Liver (tissue), 8 donors: ENCODE measurements at regions not wholly inside any gene's neighbourhood (a gene's known extent, or its start where the extent isn't known, plus 50 kb on each side); places are given as distances from the start of the nearest gene placed in this dataset.

ENCODE experiments used
- DNase-seq: peaks from one replicate; pipeline ENCODE4 v3.0.0-alpha.2; 2017; ENCODE audit warnings: low spot score
- H3K27ac ChIP-seq, 2 donors: one replicate each; pipeline ENCODE4 v1.7.0; 2013; ENCODE audit warnings: inconsistent platforms in 2 of 2, low read length in 2 of 2, control low read depth in 1 of 2, low read depth in 1 of 2, mild to moderate bottlenecking in 1 of 2
- H3K27me3 ChIP-seq, 4 donors: one replicate each; pipeline versions ENCODE4 v1.6.1 to v1.7.0; 2013; ENCODE audit warnings: low read length in 3 of 4, inconsistent platforms in 1 of 4, mild to moderate bottlenecking in 1 of 4, moderate library complexity in 1 of 4; ENCODE audit not compliant: control insufficient read depth in 4 of 4, insufficient read depth in 4 of 4
- H3K36me3 ChIP-seq, 4 donors: one replicate each; pipeline versions ENCODE4 v1.6.1 to v1.7.0; 2013; ENCODE audit warnings: low read length in 3 of 4, mild to moderate bottlenecking in 3 of 4, low read depth in 1 of 4, moderate library complexity in 1 of 4; ENCODE audit not compliant: control insufficient read depth in 4 of 4, insufficient read depth in 3 of 4
- H3K4me1 ChIP-seq, 4 donors: one replicate each; pipeline versions ENCODE4 v1.6.1 to v1.7.0; 2013; ENCODE audit warnings: low read length in 3 of 4, mild to moderate bottlenecking in 3 of 4, moderate library complexity in 1 of 4; ENCODE audit not compliant: control insufficient read depth in 4 of 4, insufficient read depth in 4 of 4
- H3K4me3 ChIP-seq, 3 donors: one replicate each; pipeline versions ENCODE4 v1.6.1 to v1.7.0; 2013; ENCODE audit warnings: low read length in 3 of 3, control low read depth in 1 of 3, low read depth in 1 of 3, mild to moderate bottlenecking in 1 of 3
- H3K9ac ChIP-seq, 2 donors: one replicate each; pipeline ENCODE4 v1.7.0; 2013; ENCODE audit warnings: low read length in 2 of 2, mild to moderate bottlenecking in 2 of 2, moderate library complexity in 2 of 2, control low read depth in 1 of 2, low read depth in 1 of 2
- H3K9me3 ChIP-seq, 4 donors: one replicate each; pipeline versions ENCODE4 v1.6.1 to v1.7.0; 2013; ENCODE audit warnings: low read length in 3 of 4; ENCODE audit not compliant: control insufficient read depth in 4 of 4
- ATF3 ChIP-seq: IDR thresholded peaks from 2 replicates; pipeline ENCODE4 v1.6.1; 2016; ENCODE audit warnings: antibody characterized with exemption
- CTCF ChIP-seq: fragments of 150-350 bp; IDR thresholded peaks from 2 replicates; pipeline ENCODE4 v1.5.1; 2017; ENCODE audit warnings: improper control_type of control experiment, low read depth, low read length; ENCODE audit not compliant: missing input control
- EGR1 ChIP-seq, 2 donors: IDR thresholded peaks; 2 replicates each; pipeline ENCODE4 v1.6.1; 2016 to 2018; ENCODE audit warnings: antibody characterized with exemption in 2 of 2, low read depth in 2 of 2
- FOXA1 ChIP-seq: IDR thresholded peaks from 2 replicates; pipeline ENCODE4 v1.6.1; 2016; ENCODE audit warnings: antibody characterized with exemption
- FOXA2 ChIP-seq: IDR thresholded peaks from 2 replicates; pipeline ENCODE4 v1.6.1; 2016; ENCODE audit warnings: antibody characterized with exemption
- GABPA ChIP-seq, 2 donors: IDR thresholded peaks in 1 of 2; conservative IDR thresholded peaks in 1 of 2; 2 replicates each; pipeline ENCODE4 v1.6.1; 2016; ENCODE audit warnings: antibody characterized with exemption in 2 of 2, mild to moderate bottlenecking in 1 of 2, moderate library complexity in 1 of 2
- HNF4A ChIP-seq, 2 donors: conservative IDR thresholded peaks; 2 replicates each; pipeline ENCODE4 v1.6.1; 2016; ENCODE audit warnings: antibody characterized with exemption in 2 of 2, mild to moderate bottlenecking in 2 of 2
- HNF4G ChIP-seq: IDR thresholded peaks from 2 replicates; pipeline ENCODE4 v1.6.1; 2016; ENCODE audit warnings: antibody characterized with exemption
- JUND ChIP-seq, 2 donors: IDR thresholded peaks; 2 replicates each; pipeline ENCODE4 v1.6.1; 2016; ENCODE audit warnings: antibody characterized with exemption in 2 of 2
- MAX ChIP-seq: IDR thresholded peaks from 2 replicates; pipeline ENCODE4 v1.6.1; 2016; ENCODE audit warnings: antibody characterized with exemption
- NR2F2 ChIP-seq: IDR thresholded peaks from 2 replicates; pipeline ENCODE4 v1.6.1; 2016; ENCODE audit warnings: antibody characterized with exemption
- RAD21 ChIP-seq, 2 donors: IDR thresholded peaks; 2 replicates each; pipeline ENCODE4 v1.6.1; 2016; ENCODE audit warnings: antibody characterized with exemption in 2 of 2, mild to moderate bottlenecking in 2 of 2
- REST ChIP-seq: IDR thresholded peaks from 2 replicates; pipeline ENCODE4 v1.6.1; 2016; ENCODE audit warnings: antibody characterized with exemption, mild to moderate bottlenecking
- RXRA ChIP-seq, 2 donors: IDR thresholded peaks; 2 replicates each; pipeline ENCODE4 v1.6.1; 2017 to 2018; ENCODE audit warnings: antibody characterized with exemption in 2 of 2, mild to moderate bottlenecking in 1 of 2
- SP1 ChIP-seq: IDR thresholded peaks from 2 replicates; pipeline ENCODE4 v1.6.1; 2018; ENCODE audit warnings: antibody characterized with exemption, mild to moderate bottlenecking
- TAF1 ChIP-seq: conservative IDR thresholded peaks from 2 replicates; pipeline ENCODE4 v1.6.1; 2016; ENCODE audit warnings: antibody characterized with exemption, mild to moderate bottlenecking
- YY1 ChIP-seq: IDR thresholded peaks from 2 replicates; pipeline ENCODE4 v1.6.1; 2016; ENCODE audit warnings: antibody characterized with exemption, mild to moderate bottlenecking
- ZBTB33 ChIP-seq: IDR thresholded peaks from 2 replicates; pipeline ENCODE4 v1.6.1; 2016; ENCODE audit warnings: antibody characterized with exemption
- WGBS: extraction: QIAGEN DNeasy Blood & Tissue Kit; methylation state at CpG from one replicate; pipeline ENCODE4 v1.1.7; 2013; 5-methylcytosine and 5-hydroxymethylcytosine counted together
- donor health status: healthy.
- donor health status: healthy.
- donor health status: healthy.
- donor health status: healthy.
- donor health status: healthy.

- no peak for DNase-seq
- Histone ChIP-seq H3K9ac (no peak overlapping the region), H3K27me3 (no peaks in the 10 kb centered on the region), H3K36me3 (no peaks in the 10 kb centered on the region), H3K4me3 (no peak overlapping the region), H3K9me3 (no peaks in the 10 kb centered on the region), H3K4me1 (no peaks in the 10 kb centered on the region), H3K27ac (no peak overlapping the region)
- no peak for TF ChIP-seq REST
- TF ChIP-seq SP1: no peak
- no peak for TF ChIP-seq EGR1 (IDR thresholded peaks at IDR 0.05; ENCODE audit: low read depth in 2 of 2)
- no peak for TF ChIP-seq CTCF
- no peak for TF ChIP-seq YY1
- TF ChIP-seq GABPA (IDR thresholded peaks at IDR 0.05 in 1 of 2, conservative IDR thresholded peaks at IDR 0.05 in 1 of 2): no peak
- no peak for TF ChIP-seq FOXA1
- TF ChIP-seq NR2F2: no peak
- TF ChIP-seq HNF4G: no peak
- TF ChIP-seq ATF3: no peak
- no peak for TF ChIP-seq JUND (IDR thresholded peaks at IDR 0.05)
- TF ChIP-seq TAF1: no peak
- TF ChIP-seq RAD21 (IDR thresholded peaks at IDR 0.05): no peak
- no peak for TF ChIP-seq ZBTB33
- no peak for TF ChIP-seq FOXA2
- TF ChIP-seq MAX: no peak
- TF ChIP-seq RXRA (IDR thresholded peaks at IDR 0.05): no peak
- no peak for TF ChIP-seq HNF4A (conservative IDR thresholded peaks at IDR 0.05)
- 86% methylated on average over 3 of the region's 3 CpGs for WGBS
Observed at GRCh38 chr2:149972066-149972465, 384.5 kb upstream of the MMADHC start.
